ENCODE measurements at regions not wholly inside any gene's neighbourhood (a gene's known extent, or its start where the extent isn't known, plus 50 kb on each side); places are given as distances from the start of the nearest gene placed in this dataset.

DNA sequence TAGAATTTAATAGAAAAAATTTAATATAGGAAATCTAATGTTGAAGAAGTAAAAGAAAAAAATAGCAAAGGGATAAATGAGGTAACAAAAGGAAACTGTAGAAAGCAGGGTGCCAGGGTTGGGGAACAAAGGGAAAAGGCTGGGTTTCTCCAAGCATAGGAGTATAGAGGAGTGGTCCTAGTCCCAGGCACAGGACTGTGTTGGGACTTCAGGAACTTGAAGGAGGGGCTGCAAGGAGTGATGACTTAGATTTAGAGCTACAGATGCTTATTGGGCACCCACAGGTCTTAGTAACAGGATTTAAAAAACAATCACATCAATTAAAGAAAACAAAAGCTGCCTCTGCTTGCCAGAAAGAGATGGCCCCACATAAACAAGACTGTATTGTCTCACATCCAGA is 396.5 kb upstream of the TNC start:
- TF ChIP-seq, protein P1, sequence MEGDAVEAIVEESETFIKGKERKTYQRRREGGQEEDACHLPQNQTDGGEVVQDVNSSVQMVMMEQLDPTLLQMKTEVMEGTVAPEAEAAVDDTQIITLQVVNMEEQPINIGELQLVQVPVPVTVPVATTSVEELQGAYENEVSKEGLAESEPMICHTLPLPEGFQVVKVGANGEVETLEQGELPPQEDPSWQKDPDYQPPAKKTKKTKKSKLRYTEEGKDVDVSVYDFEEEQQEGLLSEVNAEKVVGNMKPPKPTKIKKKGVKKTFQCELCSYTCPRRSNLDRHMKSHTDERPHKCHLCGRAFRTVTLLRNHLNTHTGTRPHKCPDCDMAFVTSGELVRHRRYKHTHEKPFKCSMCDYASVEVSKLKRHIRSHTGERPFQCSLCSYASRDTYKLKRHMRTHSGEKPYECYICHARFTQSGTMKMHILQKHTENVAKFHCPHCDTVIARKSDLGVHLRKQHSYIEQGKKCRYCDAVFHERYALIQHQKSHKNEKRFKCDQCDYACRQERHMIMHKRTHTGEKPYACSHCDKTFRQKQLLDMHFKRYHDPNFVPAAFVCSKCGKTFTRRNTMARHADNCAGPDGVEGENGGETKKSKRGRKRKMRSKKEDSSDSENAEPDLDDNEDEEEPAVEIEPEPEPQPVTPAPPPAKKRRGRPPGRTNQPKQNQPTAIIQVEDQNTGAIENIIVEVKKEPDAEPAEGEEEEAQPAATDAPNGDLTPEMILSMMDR (IDR thresholded peaks at IDR 0.05), result no peak
- TF ChIP-seq POLR2AphosphoS5 (IDR thresholded peaks at IDR 0.05; ENCODE audit: low read depth, low read length), result no peak
- no peak for TF ChIP-seq SIN3A (IDR thresholded peaks at IDR 0.05; ENCODE audit: borderline replicate concordance, insufficient read depth, low read depth, low read length)
- TF ChIP-seq, protein P2, sequence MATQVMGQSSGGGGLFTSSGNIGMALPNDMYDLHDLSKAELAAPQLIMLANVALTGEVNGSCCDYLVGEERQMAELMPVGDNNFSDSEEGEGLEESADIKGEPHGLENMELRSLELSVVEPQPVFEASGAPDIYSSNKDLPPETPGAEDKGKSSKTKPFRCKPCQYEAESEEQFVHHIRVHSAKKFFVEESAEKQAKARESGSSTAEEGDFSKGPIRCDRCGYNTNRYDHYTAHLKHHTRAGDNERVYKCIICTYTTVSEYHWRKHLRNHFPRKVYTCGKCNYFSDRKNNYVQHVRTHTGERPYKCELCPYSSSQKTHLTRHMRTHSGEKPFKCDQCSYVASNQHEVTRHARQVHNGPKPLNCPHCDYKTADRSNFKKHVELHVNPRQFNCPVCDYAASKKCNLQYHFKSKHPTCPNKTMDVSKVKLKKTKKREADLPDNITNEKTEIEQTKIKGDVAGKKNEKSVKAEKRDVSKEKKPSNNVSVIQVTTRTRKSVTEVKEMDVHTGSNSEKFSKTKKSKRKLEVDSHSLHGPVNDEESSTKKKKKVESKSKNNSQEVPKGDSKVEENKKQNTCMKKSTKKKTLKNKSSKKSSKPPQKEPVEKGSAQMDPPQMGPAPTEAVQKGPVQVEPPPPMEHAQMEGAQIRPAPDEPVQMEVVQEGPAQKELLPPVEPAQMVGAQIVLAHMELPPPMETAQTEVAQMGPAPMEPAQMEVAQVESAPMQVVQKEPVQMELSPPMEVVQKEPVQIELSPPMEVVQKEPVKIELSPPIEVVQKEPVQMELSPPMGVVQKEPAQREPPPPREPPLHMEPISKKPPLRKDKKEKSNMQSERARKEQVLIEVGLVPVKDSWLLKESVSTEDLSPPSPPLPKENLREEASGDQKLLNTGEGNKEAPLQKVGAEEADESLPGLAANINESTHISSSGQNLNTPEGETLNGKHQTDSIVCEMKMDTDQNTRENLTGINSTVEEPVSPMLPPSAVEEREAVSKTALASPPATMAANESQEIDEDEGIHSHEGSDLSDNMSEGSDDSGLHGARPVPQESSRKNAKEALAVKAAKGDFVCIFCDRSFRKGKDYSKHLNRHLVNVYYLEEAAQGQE (IDR thresholded peaks at IDR 0.05; ENCODE audit: insufficient read depth in 1 of 2, low read depth in 2 of 2, low read length in 1 of 2), result no peak
